ENCODE measurements at regions not wholly inside any gene's neighbourhood (a gene's known extent, or its start where the extent isn't known, plus 50 kb on each side); places are given as distances from the start of the nearest gene placed in this dataset.
"Not testable (repeated sequence)": the region's sequence is repeated elsewhere in the genome, so short reads cannot be mapped to it uniquely, and the experiment has no call there.

DNA sequence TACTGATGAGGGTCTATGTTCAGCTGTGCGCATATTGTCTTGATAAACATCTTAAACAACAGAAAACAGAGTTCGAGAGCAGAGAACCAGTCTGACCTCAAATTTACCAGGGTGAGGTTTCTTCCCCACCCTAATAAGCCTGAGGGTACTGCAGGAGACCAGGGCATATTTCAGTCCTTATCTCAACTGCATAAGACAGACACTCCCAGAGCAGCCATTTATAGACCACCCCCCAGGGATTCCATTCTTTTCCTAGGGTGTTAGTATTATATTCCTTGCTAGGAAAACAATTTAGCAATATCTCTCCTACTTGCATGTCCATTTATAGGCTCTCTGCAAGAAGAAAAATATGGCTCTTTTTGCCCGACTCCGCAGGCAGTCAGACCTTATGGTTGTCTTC is 89.5 kb upstream of the POMZP3 start:
- DNase-seq (ENCODE audit: low read depth), result not testable (repeated sequence)

DNA sequence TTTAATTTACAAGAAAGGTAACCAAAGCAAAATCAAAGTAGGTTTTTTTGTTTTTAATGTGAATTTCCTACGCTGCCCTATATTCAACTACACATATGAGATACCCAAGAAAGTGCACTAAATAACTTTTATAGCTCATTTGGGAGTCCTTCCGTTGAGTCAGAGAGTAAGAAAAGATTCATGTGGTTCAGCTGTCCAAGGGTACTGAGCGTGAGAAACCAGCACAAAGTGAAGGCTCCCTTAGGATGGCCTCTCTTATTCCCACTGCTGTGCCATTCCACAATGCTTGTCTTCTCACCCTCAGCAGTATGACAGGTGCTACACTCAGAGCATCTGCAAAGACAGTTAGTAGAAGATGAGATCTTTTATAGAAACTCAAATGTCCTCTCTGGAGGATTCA is 85.8 kb upstream of the POMZP3 start:
- DNase-seq (ENCODE audit: low read depth), result not testable (repeated sequence)

- not testable (repeated sequence) for DNase-seq (ENCODE audit: low read depth)
These were observed 84.6 kb upstream of the POMZP3 start for GRCh38 chr7:76711648-76712047.

- peak; percentile 8 for DNase-seq (ENCODE audit: low read depth)
These were observed 82.6 kb upstream of the POMZP3 start for GRCh38 chr7:76709703-76710102.

DNA sequence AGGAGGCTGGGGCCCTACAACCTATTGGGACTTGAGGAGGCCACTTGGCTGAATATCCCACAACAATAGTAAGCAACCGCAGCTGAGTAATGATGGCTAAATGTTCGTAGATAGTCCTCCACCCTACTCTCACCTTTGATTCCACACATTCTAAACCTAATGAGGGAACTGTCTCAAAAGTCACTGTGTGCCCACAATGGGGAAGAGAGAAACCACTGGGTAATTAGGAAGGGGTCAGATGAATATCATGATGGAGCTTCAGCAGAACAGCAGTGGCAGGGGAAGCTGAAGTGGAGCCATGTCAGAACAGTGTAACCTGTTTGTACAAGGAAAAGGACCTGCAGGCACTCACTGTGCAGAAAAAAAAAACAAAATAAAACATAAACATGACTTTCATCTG is 81.4 kb upstream of the POMZP3 start:
- DNase-seq (ENCODE audit: low read depth), result not testable (repeated sequence)

DNA sequence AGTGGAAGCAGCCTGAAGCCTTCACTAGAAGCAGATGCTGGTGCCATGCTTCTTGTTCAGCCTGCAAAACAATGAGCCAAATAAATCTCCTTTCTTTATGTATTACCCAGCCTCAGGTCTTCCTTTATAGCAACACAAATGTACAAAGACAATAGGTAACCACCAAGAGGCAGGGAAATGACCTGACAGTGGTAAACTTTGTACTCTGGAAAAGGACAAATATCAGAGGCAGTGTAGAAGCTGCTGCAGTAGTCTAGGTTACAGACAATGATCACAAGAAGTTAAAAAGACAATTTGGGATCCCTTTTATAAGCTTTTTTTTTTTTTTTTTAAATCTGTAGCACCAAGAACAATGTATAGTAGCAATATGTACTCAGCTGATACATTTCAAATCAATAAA is 76.7 kb upstream of the POMZP3 start:
- DNase-seq (ENCODE audit: low read depth), result not testable (repeated sequence)

- not testable (repeated sequence) for DNase-seq (ENCODE audit: low read depth)
These were observed 59.2 kb upstream of the POMZP3 start for GRCh38 chr7:76686277-76686676.

- not testable (repeated sequence) for DNase-seq (ENCODE audit: low read depth)
These were observed 57.7 kb upstream of the POMZP3 start for GRCh38 chr7:76684737-76685136.

- DNase-seq (ENCODE audit: low read depth), result not testable (repeated sequence)
These were observed 56.6 kb upstream of the POMZP3 start for GRCh38 chr7:76683631-76684030.

GRCh38 chr7:76681810-76682209 is 54.7 kb upstream of the POMZP3 start:
- not testable (repeated sequence) for DNase-seq (ENCODE audit: low read depth)

- not testable (repeated sequence) for DNase-seq (ENCODE audit: low read depth)
These were observed 52.1 kb upstream of the POMZP3 start for GRCh38 chr7:76679174-76679573.

DNA sequence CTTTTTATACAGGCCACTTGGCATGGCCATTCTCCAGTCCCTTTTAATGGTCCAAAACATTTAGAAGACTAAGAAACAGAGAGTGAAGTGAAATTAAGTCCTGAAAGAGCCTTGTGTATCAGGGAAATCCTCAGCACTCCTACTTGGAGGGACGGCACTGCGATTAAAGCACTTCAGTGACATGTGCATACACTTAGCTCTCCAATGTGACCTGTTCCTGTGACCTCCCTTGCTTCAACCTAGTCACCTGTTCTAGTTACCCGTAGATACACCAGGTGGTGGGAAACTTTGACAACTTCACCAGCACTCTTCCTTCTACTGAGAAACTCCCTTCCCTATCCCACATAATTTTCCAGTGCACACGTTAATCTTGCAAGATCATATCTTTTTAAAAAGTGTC is 51.4 kb upstream of the POMZP3 start:
- DNase-seq (ENCODE audit: low read depth), result not testable (repeated sequence)

- DNase-seq (ENCODE audit: low read depth), result not testable (repeated sequence)
These were observed 49.8 kb upstream of the POMZP3 start for GRCh38 chr7:76676890-76677289.

Data from M059J (cell line).